GM21717 (cell line): ENCODE measurements at regions not wholly inside any gene's neighbourhood (a gene's known extent, or its start where the extent isn't known, plus 50 kb on each side); places are given as distances from the start of the nearest gene placed in this dataset.

ENCODE experiments used
- ATAC-seq: cut with Tn5 transposase; IDR thresholded peaks from one replicate; pipeline ENCODE4 v1.9.1; 2021; ENCODE audit warnings: mild to moderate bottlenecking, moderate library complexity; ENCODE audit not compliant: unreplicated experiment

DNA sequence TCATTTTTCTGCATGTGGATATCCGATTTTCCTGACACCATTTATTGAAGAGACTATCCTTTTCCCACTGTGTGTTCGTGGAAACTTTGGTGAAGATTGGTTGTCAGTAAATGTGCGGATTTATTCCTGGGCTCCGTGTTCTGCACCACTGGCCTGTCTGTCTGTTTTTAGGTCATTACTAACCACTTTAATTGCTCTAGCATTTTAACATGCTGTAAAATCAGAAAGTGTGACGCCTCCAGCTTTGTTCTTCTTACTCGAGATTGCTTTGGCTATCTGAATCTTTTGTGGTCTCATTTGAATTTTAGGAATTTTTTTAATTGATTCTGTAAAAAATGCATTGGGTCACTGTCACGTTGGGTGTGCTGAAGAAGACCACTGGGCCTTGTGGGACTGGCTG is 1458.7 kb downstream of the AACS start:
- no peak for ATAC-seq

GRCh38 chr12:126534495-126534894 is 1469.3 kb downstream of the AACS start:
- no peak for ATAC-seq

- ATAC-seq, result no peak
Observed at GRCh38 chr12:126534942-126535341, 1469.7 kb downstream of the AACS start.

DNA sequence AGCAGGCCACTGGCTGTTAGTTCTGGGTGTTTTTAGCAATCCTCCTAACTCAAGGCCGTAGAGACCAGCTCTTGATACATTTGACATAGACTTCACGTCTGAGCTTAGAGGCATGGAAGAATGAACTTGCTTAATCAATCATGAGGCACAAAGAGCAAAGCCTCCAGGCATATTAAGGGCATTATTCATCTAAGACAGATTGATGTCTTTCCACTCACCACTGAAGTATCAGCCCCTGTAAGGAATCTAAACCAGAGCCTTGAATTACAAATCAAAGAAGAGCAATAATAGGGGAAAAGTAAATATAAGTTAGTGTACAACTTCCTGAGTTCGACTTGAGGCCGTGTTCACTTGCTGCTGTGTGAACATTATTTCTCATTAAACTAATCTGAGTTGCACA is 1470.7 kb downstream of the AACS start:
- ATAC-seq, result no peak

- ATAC-seq, result no peak
Observed at GRCh38 chr12:126537961-126538530, 1472.8 kb downstream of the AACS start.

GRCh38 chr12:126538888-126539287 is 1473.7 kb downstream of the AACS start:
- no peak for ATAC-seq

DNA sequence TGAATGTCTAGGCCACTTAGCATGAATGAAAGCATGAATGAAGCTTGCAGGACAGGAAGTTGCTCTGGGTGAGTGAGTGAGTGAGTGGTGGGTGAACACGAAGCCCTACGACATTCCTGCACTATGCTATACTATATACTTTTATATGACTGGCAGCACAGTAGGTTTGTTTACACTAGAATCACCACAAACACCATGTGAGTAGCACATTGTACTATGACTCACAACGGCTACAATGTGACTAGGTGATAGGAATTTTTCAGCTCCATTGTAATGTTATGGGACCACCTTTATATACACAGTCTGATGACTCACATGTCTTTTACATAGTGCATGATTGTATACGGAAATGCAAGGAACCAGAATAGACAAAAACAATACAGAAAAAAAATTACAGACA is 1480.2 kb downstream of the AACS start:
- no peak for ATAC-seq

- ATAC-seq, result no peak
Observed at GRCh38 chr12:126547905-126548304, 1482.7 kb downstream of the AACS start.

DNA sequence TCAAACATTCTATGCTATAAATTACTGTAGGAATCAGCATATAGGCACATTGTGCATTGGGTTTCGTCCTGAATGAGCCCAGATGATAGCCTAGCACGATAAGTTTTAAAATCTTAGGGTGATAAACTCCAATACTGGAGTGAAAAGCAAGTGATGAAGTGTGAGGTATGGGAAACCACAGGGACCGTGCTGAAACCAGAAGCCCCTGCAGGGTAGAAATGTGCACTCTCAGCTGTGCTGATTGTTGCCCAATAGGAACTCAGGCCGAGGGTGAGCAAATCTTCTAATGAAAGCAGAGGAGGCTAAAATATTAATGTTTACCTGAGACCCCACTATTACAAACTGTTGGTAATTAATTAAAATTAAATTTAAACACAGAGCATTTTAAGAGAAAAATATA is 1486.6 kb downstream of the AACS start:
- no peak for ATAC-seq

- ATAC-seq, result no peak
Observed at GRCh38 chr12:126554625-126555024, 1489.4 kb downstream of the AACS start.

- no peak for ATAC-seq
Observed at GRCh38 chr12:126557659-126558058, 1492.4 kb downstream of the AACS start.

DNA sequence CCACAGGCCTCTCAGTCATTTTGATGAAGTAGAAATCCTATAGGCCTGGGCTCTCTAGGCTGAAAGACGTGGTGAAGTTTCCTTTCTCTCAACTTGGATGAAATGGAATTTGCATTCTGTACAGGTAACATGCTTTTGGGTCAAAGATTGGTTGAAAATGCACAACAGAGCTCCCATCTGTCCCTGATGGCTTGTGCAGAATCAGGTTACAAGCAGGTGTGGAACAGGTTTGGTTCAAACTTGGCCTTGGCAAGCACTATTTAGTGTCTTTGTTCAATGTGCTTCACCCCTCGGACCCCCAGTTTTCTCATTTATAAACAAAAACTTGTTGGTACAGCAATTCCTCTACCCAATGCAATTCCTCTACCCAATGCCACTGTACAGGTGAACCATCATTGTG is 1493.0 kb downstream of the AACS start:
- ATAC-seq, result no peak

DNA sequence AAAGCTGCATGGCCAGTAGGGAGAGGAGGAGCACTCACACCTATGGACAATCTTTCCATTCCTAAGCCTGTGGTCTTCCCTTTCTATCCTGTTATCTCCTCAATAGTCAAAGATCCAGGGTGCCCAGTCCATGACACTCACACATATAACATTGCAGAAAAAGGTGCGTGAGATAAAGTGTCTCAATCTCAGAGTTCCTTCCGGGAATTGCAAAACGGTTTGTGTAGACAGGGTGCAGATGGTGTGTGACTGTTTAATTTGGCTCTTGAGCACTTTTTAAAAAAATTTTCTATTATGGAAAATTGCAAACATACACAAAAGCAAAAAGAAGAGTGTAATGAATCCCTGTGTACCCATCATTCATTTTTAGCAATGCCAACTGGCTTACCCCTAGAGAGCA is 1493.6 kb downstream of the AACS start:
- no peak for ATAC-seq

DNA sequence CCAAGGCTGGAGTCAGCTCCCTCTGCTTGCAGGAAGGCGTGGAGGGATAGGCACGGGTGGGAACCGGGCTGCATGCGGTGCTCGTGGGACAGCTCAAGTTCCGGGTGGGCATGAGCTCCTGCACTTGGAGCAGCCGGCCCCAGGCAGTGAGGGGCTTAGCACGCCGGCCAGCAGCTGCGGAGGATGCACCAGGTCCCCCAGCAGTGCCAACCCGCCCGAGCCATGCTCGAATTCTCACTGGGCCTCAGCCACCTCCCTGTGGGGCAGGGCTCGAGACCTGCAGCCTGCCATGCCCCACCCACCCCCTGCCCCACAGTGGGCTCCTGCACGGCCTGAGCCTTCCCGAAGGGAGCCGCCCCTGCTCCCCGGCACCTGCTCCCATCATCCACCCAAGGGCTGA is 1501.8 kb downstream of the AACS start:
- ATAC-seq, result no peak

GRCh38 chr12:126569706-126570105 is 1504.5 kb downstream of the AACS start:
- ATAC-seq, result no peak

DNA sequence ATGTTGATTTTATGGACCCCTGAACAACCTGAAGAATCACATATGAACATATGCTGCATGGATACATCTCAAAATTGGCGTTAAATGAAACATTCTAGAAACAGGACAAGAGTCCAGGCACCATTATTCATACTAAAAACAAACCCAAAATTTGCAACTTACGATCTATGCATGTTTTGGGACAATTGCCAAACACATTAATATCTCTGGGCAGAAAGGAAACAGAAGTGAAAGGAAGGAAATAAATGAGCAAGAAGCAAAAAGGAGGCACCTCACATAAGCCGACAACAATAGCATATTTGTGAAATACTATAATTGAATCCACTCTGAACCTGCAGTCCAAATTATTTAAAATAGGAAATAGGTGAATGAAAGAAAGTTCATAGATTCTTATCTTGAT is 1505.3 kb downstream of the AACS start:
- no peak for ATAC-seq

DNA sequence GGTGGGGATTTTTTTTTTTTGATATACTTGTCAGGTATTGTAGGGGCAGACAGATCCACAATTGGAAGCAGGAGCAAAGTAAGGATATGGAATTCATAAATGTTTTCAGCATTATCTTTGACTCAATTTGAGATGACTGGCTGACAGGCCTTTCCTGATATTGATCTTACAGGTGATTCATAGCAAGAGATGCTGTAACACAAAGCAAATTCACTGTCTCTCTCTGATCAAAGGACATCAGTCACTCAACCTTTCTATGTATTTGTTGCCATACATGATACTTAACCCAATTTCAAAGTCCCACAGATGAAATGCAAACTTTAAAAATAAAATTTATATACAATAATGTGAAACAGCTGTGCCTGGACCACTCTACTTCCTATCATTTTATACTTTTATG is 1506.9 kb downstream of the AACS start:
- no peak for ATAC-seq

GRCh38 chr12:126581655-126582054 is 1516.4 kb downstream of the AACS start:
- ATAC-seq, result no peak

GRCh38 chr12:126582231-126582630 is 1517.0 kb downstream of the AACS start:
- ATAC-seq, result no peak

GRCh38 chr12:126588586-126589249 is 1523.5 kb downstream of the AACS start:
- ATAC-seq, result no peak

- no peak for ATAC-seq
Observed at GRCh38 chr12:126591533-126591932, 1526.3 kb downstream of the AACS start.

DNA sequence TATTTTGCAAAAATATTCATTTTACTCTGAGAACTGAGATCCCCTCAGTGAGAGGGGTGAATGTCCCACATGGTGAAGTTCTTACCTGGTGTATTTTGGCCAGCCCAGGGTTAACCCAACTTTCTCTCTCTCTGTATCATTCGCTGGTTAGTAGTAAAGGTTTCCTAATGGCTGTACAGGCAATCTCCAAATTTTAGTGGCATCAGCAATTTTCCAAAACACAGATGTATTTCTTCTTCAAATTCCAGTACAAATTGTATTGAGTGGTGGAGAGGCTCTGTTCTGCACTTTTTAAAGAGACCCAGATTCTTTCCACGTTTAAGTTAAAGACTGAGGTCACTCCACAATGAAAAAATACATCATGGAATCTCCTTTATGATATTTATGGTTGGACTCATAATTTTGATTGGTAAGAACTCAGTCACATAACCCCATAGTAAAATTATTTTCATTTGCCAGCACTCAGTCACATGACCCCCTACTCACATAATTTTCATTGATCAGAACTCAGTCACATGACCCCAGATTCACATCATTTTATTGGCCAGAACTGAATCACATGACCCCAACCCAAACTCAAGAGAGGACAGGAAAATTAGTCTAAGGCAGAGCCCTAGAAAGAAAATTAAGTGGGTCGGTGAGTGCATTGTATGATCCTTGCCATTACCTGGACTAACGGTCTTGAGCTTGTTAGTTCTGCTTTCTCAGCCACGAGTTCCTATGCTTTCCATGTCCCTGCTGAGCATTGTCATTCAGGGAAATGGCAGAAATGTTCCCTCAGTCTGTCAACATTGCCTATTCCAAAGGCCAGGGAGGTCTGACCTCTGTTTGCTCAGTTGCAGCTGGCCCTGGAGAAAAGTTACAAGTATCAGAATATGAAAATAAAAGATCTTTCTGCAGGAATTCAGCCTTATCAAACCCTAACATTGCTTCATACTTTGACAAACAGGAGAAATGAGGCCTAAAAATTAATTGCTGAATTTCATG is 1536.2 kb downstream of the AACS start:
- no peak for ATAC-seq
